ENCODE measurements at regions not wholly inside any gene's neighbourhood (a gene's known extent, or its start where the extent isn't known, plus 50 kb on each side); places are given as distances from the start of the nearest gene placed in this dataset.

- H3K27me3 Mint-ChIP-seq (ENCODE audit: unreplicated experiment) = peaks cover 1% of the 10 kb centered on the region
- no peaks in the 10 kb centered on the region for H3K4me1 Mint-ChIP-seq (ENCODE audit: unreplicated experiment)
- no peaks in the 10 kb centered on the region for H3K9me3 Mint-ChIP-seq (ENCODE audit: unreplicated experiment)
- H3K4me3 Mint-ChIP-seq (ENCODE audit: unreplicated experiment) = no peak overlapping the region
- DNase-seq (ENCODE audit: low spot score) = no peak
- no peak for TF ChIP-seq CTCF (IDR thresholded peaks at IDR 0.05; ENCODE audit: unreplicated experiment)
- no peak overlapping the region for H3K27ac Mint-ChIP-seq (ENCODE audit: unreplicated experiment)
- H3K36me3 Mint-ChIP-seq (ENCODE audit: low read depth, unreplicated experiment) = no peaks in the 10 kb centered on the region
Measured at GRCh38 chr3:87390821-87391220, 114.4 kb upstream of the POU1F1 start.

GRCh38 chr3:87390353-87390752, 114.0 kb upstream of the POU1F1 start:
- no peak for TF ChIP-seq CTCF (IDR thresholded peaks at IDR 0.05; ENCODE audit: unreplicated experiment)
- H3K9me3 Mint-ChIP-seq (ENCODE audit: unreplicated experiment) = no peaks in the 10 kb centered on the region
- H3K36me3 Mint-ChIP-seq (ENCODE audit: low read depth, unreplicated experiment) = no peaks in the 10 kb centered on the region

GRCh38 chr3:87375231-87375682, 98.9 kb upstream of the POU1F1 start:
- Mint-ChIP-seq H3K4me3 (ENCODE audit: unreplicated experiment) (no peak overlapping the region), H3K4me1 (ENCODE audit: unreplicated experiment) (no peaks in the 10 kb centered on the region), H3K36me3 (ENCODE audit: low read depth, unreplicated experiment) (no peaks in the 10 kb centered on the region), H3K27ac (ENCODE audit: unreplicated experiment) (no peak overlapping the region), H3K9me3 (ENCODE audit: unreplicated experiment) (no peaks in the 10 kb centered on the region), H3K27me3 (ENCODE audit: unreplicated experiment) (peaks cover 2% of the 10 kb centered on the region)
- DNase-seq (ENCODE audit: low spot score) = no peak
- no peak for TF ChIP-seq CTCF (IDR thresholded peaks at IDR 0.05; ENCODE audit: unreplicated experiment)

More at GRCh38 chr3:87390353-87390752, 114.0 kb upstream of the POU1F1 start:
- Mint-ChIP-seq H3K27ac (ENCODE audit: unreplicated experiment) (no peak overlapping the region), H3K4me1 (ENCODE audit: unreplicated experiment) (no peaks in the 10 kb centered on the region), H3K27me3 (ENCODE audit: unreplicated experiment) (peaks cover 1% of the 10 kb centered on the region), H3K4me3 (ENCODE audit: unreplicated experiment) (no peak overlapping the region)
- DNase-seq (ENCODE audit: low spot score) = no peak

GRCh38 chr3:87370007-87370406, 93.6 kb upstream of the POU1F1 start:
- H3K9me3 Mint-ChIP-seq (ENCODE audit: unreplicated experiment) = no peaks in the 10 kb centered on the region
- peaks cover 2% of the 10 kb centered on the region for H3K27me3 Mint-ChIP-seq (ENCODE audit: unreplicated experiment)
- no peak for TF ChIP-seq CTCF (IDR thresholded peaks at IDR 0.05; ENCODE audit: unreplicated experiment)
- no peaks in the 10 kb centered on the region for H3K4me1 Mint-ChIP-seq (ENCODE audit: unreplicated experiment)
- no peak for DNase-seq (ENCODE audit: low spot score)
- H3K4me3 Mint-ChIP-seq (ENCODE audit: unreplicated experiment) = no peak overlapping the region
- no peaks in the 10 kb centered on the region for H3K36me3 Mint-ChIP-seq (ENCODE audit: low read depth, unreplicated experiment)
- H3K27ac Mint-ChIP-seq (ENCODE audit: unreplicated experiment) = no peak overlapping the region

- H3K36me3 Mint-ChIP-seq (ENCODE audit: low read depth, unreplicated experiment) = no peaks in the 10 kb centered on the region
- no peak overlapping the region for H3K27ac Mint-ChIP-seq (ENCODE audit: unreplicated experiment)
- no peaks in the 10 kb centered on the region for H3K27me3 Mint-ChIP-seq (ENCODE audit: unreplicated experiment)
- no peaks in the 10 kb centered on the region for H3K4me1 Mint-ChIP-seq (ENCODE audit: unreplicated experiment)
- H3K9me3 Mint-ChIP-seq (ENCODE audit: unreplicated experiment) = no peaks in the 10 kb centered on the region
- TF ChIP-seq CTCF (IDR thresholded peaks at IDR 0.05; ENCODE audit: unreplicated experiment) = no peak
- H3K4me3 Mint-ChIP-seq (ENCODE audit: unreplicated experiment) = no peak overlapping the region
- no peak for DNase-seq (ENCODE audit: low spot score)
Measured at GRCh38 chr3:87367736-87368135, 91.4 kb upstream of the POU1F1 start.

All from endothelial cell (in vitro differentiated cells).